HCT116 (cell line): ENCODE measurements at regions not wholly inside any gene's neighbourhood (a gene's known extent, or its start where the extent isn't known, plus 50 kb on each side); places are given as distances from the start of the nearest gene placed in this dataset.

Experiments used
- ATAC-seq: fragments of 200-7000 bp; cut with Tn5 transposase; 2 replicates; pipeline ENCODE4 v1.9.1; 2020; ENCODE audit warnings: mild to moderate bottlenecking, moderate library complexity
- BruUV-seq: library from RNA; stranded (reverse); fragments of 400-500 nt; replicated peaks from 2 replicates; lab custom pipeline; 2021; lab: Mats Ljungman, UMichigan
- CTCF ChIA-PET: fragments of 300-600 bp; sonication (Branson Sonifier 250); formaldehyde crosslinking; loops from one replicate; lab custom pipeline; 2021; ENCODE audit warnings: antibody characterized with exemption; lab: Charles Lee
- POLR2A ChIA-PET: fragments of 300-600, 350-600 bp; sonication (Branson Sonifier 250); formaldehyde crosslinking; loops from one replicate; lab custom pipeline; 2021; ENCODE audit warnings: antibody characterized with exemption; lab: Charles Lee
- RAD21 ChIA-PET, 2 experiments: fragments of 300-600 bp; sonication (Branson Sonifier 250); formaldehyde crosslinking; loops; one replicate each; lab custom pipeline; 2023; ENCODE audit warnings: low total read pairs in 2 of 2; ENCODE audit not compliant: uncharacterized antibody in 2 of 2, unreplicated experiment in 2 of 2, low non-redundant PET in 1 of 2; lab: Charles Lee
- DNase-seq: peaks from one replicate; pipeline ENCODE4 v3.0.0-alpha.2; 2010; ENCODE audit warnings: low read depth, low spot score
- H2AFZ ChIP-seq: fragments of 200-600 bp; shearing (Covaris generic), sonication (generic); 2 replicates; pipeline ENCODE4 v1.6.1; 2017; ENCODE audit warnings: low read depth, mixed run types, mixed read lengths, antibody characterized with exemption, low read length; ENCODE audit not compliant: poor library complexity, severe bottlenecking
- H3K27ac ChIP-seq: 2 replicates; pipeline ENCODE4 v1.5.1; 2012; ENCODE audit warnings: low read depth, low read length
- H3K27me3 ChIP-seq: fragments of 200-600 bp; sonication (generic); 2 replicates; pipeline ENCODE4 v1.6.1; 2016; ENCODE audit warnings: mixed run types, low read length, mixed read lengths; ENCODE audit not compliant: insufficient read depth
- H3K36me3 ChIP-seq, 2 experiments: fragments of 200-500 bp in 1 of 2; fragments of 200-600 bp in 1 of 2; sonication (Bioruptor generic) in 1 of 2; sonication (generic) in 1 of 2; 2 replicates each; pipeline versions ENCODE4 v1.5.1 to v1.6.1; 2014 to 2016; ENCODE audit warnings: low read length in 2 of 2, inconsistent platforms in 1 of 2, mixed read lengths in 1 of 2, mixed run types in 1 of 2; ENCODE audit not compliant: insufficient read depth in 2 of 2, control insufficient read depth in 1 of 2
- H3K4me1 ChIP-seq, 2 experiments: fragments of 200-600 bp in 1 of 2; sonication (generic) in 1 of 2; 2 replicates each; pipeline versions ENCODE4 v1.5.1 to v1.6.1; 2012 to 2017; ENCODE audit warnings: low read length in 2 of 2, inconsistent platforms in 1 of 2, mild to moderate bottlenecking in 1 of 2, mixed read lengths in 1 of 2, mixed run types in 1 of 2, moderate library complexity in 1 of 2; ENCODE audit not compliant: insufficient read depth in 2 of 2, control insufficient read depth in 1 of 2
- H3K4me2 ChIP-seq: fragments of 200-600 bp; sonication (generic); 2 replicates; pipeline ENCODE4 v1.6.1; 2017; ENCODE audit warnings: mixed run types, low read length, mixed read lengths
- H3K4me3 ChIP-seq, 2 experiments: fragments of 200-600 bp in 1 of 2; sonication (generic) in 1 of 2; replicated peaks in 1 of 2; 2 replicates each; pipeline ENCODE4 v1.5.1; 2011 to 2016; ENCODE audit warnings: low read length in 2 of 2, control low read depth in 1 of 2, low read depth in 1 of 2, mild to moderate bottlenecking in 1 of 2, mixed read lengths in 1 of 2, mixed run types in 1 of 2
- H3K79me2 ChIP-seq: fragments of 200-600 bp; sonication (generic); 2 replicates; pipeline ENCODE4 v1.6.1; 2017; ENCODE audit warnings: mild to moderate bottlenecking, mixed run types, low read length, moderate library complexity, mixed read lengths; ENCODE audit not compliant: insufficient read depth
- H3K9ac ChIP-seq: fragments of 200-600 bp; sonication (generic); 2 replicates; pipeline ENCODE4 v1.6.1; 2016; ENCODE audit warnings: low read length, mixed read lengths
- H3K9me2 ChIP-seq: fragments of 200-600 bp; sonication (generic), shearing (Covaris generic); 2 replicates; pipeline ENCODE4 v1.6.1; 2017; ENCODE audit warnings: mixed run types, mild to moderate bottlenecking, moderate library complexity; ENCODE audit not compliant: insufficient read depth
- H3K9me3 ChIP-seq, 2 experiments: fragments of 200-500 bp in 1 of 2; fragments of 200-600 bp in 1 of 2; sonication (Bioruptor generic) in 1 of 2; sonication (generic) in 1 of 2; 2 replicates each; pipeline ENCODE4 v1.6.1; 2014 to 2017; ENCODE audit warnings: low read length in 2 of 2, mixed read lengths in 2 of 2, inconsistent platforms in 1 of 2, low read depth in 1 of 2, mild to moderate bottlenecking in 1 of 2, mixed run types in 1 of 2, moderate library complexity in 1 of 2; ENCODE audit not compliant: control insufficient read depth in 1 of 2, insufficient read depth in 1 of 2
- H4K20me1 ChIP-seq: fragments of 200-600 bp; sonication (generic), shearing (Covaris generic); 2 replicates; pipeline ENCODE4 v1.6.1; 2017; ENCODE audit warnings: mixed run types, mild to moderate bottlenecking, moderate library complexity; ENCODE audit not compliant: insufficient read depth
- ATF3 ChIP-seq: IDR thresholded peaks from 2 replicates; pipeline ENCODE4 v1.6.1; 2012
- CBX3 ChIP-seq: IDR thresholded peaks from 2 replicates; pipeline ENCODE4 v1.6.1; 2012; ENCODE audit warnings: low read depth
- CTCF ChIP-seq, 3 experiments: fragments of 200-600 bp in 1 of 3; sonication (generic) in 1 of 3; IDR thresholded peaks in 2 of 3; conservative IDR thresholded peaks in 1 of 3; 2 replicates each; pipeline ENCODE4 v1.5.1; 2012 to 2017; ENCODE audit warnings: low read depth in 2 of 3, low read length in 2 of 3, antibody characterized with exemption in 1 of 3, borderline replicate concordance in 1 of 3, control low read depth in 1 of 3, mild to moderate bottlenecking in 1 of 3, mixed read lengths in 1 of 3, mixed run types in 1 of 3, moderate library complexity in 1 of 3; ENCODE audit not compliant: insufficient read depth in 1 of 3
- ELF1 ChIP-seq: IDR thresholded peaks from 2 replicates; pipeline ENCODE4 v1.6.1; 2012; ENCODE audit warnings: low read depth, borderline replicate concordance
- EZH2 ChIP-seq: fragments of 200-600 bp; sonication (generic); IDR thresholded peaks from 2 replicates; pipeline ENCODE4 v1.6.1; 2017; ENCODE audit warnings: antibody characterized with exemption, mixed run types
- EZH2phosphoT487 ChIP-seq: fragments of 200-600 bp; IDR thresholded peaks from 2 replicates; pipeline ENCODE4 v1.6.1; 2018; ENCODE audit warnings: antibody characterized with exemption, borderline replicate concordance
- FOSL1 ChIP-seq: IDR thresholded peaks from 2 replicates; pipeline ENCODE4 v1.6.1; 2012; ENCODE audit warnings: low read depth
- JUND ChIP-seq: IDR thresholded peaks from 2 replicates; pipeline ENCODE4 v1.6.1; 2012
- MAX ChIP-seq: IDR thresholded peaks from 2 replicates; pipeline ENCODE4 v1.6.1; 2012
- POLR2A ChIP-seq: IDR thresholded peaks from 2 replicates; pipeline ENCODE4 v1.7.0; 2011; ENCODE audit warnings: borderline replicate concordance; ENCODE audit not compliant: insufficient read depth, insufficient read length; ENCODE audit errors: extremely low read depth
- REST ChIP-seq: IDR thresholded peaks from 2 replicates; pipeline ENCODE4 v1.6.1; 2012; ENCODE audit warnings: low read depth
- SP1 ChIP-seq: IDR thresholded peaks from 2 replicates; pipeline ENCODE4 v1.6.1; 2012; ENCODE audit warnings: low read depth
- SRF ChIP-seq: IDR thresholded peaks from 2 replicates; pipeline ENCODE4 v1.6.1; 2012; ENCODE audit warnings: low read depth
- TCF7L2 ChIP-seq: IDR thresholded peaks from 2 replicates; pipeline ENCODE4 v1.7.0; 2011; ENCODE audit warnings: borderline replicate concordance, inconsistent platforms; ENCODE audit not compliant: insufficient read depth, insufficient read length; ENCODE audit errors: extremely low read depth
- YY1 ChIP-seq: IDR thresholded peaks from 2 replicates; pipeline ENCODE4 v1.6.1; 2011; ENCODE audit warnings: low read length, low read depth, moderate library complexity, mild to moderate bottlenecking; ENCODE audit not compliant: insufficient replicate concordance; ENCODE audit errors: extremely low read depth
- ZFX ChIP-seq: fragments of 450-650 bp; IDR thresholded peaks from 2 replicates; pipeline ENCODE4 v1.6.1; 2017
- ZNF274 ChIP-seq: fragments of 200-500 bp; sonication (Bioruptor generic); IDR thresholded peaks from 2 replicates; pipeline ENCODE4 v1.6.1; 2014; ENCODE audit warnings: mild to moderate bottlenecking, low read depth, low read length, inconsistent platforms
- intact Hi-C: fragments of 100-400 bp; cut with micrococcal nuclease; formaldehyde crosslinking; loops from 2 replicates; pipeline ENCODE4 v1.10.0; 2022

GRCh38 chr4:19774690-19775256, 476.9 kb upstream of the SLIT2 start:
- Histone ChIP-seq H3K79me2 (no peaks in the 10 kb centered on the region), H3K9ac (peak overlapping the region; percentile 32; the same call in 1 of the 2 replicates), H3K27me3 (no peaks in the 10 kb centered on the region), H2AFZ (no peak overlapping the region), H3K9me2 (no peaks in the 10 kb centered on the region), H3K36me3 (no peaks in the 10 kb centered on the region), H3K27ac (peak overlapping the region; percentile 78), H4K20me1 (no peaks in the 10 kb centered on the region), H3K4me2 (peak overlapping the region; percentile 68), H3K4me1 (peaks cover 21 to 35% of the 10 kb centered on the region in 2 experiments), H3K4me3 (no peak overlapping the region), H3K9me3 (no peaks in the 10 kb centered on the region)
- intact Hi-C loops = no loop called here
- BruUV-seq = no TSS peak
- ATAC-seq (no peak), DNase-seq (no peak)
- TF ChIP-seq EZH2phosphoT487 (no peak), POLR2A (no peak), TCF7L2 (no peak), EZH2 (no peak), ELF1 (no peak), REST (no peak), FOSL1 (no peak), YY1 (no peak), SP1 (no peak), ATF3 (no peak), CBX3 (no peak), SRF (no peak), MAX (no peak), ZNF274 (no peak), JUND (no peak), CTCF (IDR thresholded peaks at IDR 0.05 in 2 of 3, conservative IDR thresholded peaks at IDR 0.05 in 1 of 3; ENCODE audit: borderline replicate concordance in 1 of 3, insufficient read depth in 1 of 3, low read depth in 2 of 3, low read length in 2 of 3) (no peak), ZFX (no peak)
- ChIA-PET CTCF (no interaction called here), POLR2A (no interaction called here), RAD21 (no interaction called here)
